Body of pancreas (tissue), 4 donors: ENCODE measurements at regions not wholly inside any gene's neighbourhood (a gene's known extent, or its start where the extent isn't known, plus 50 kb on each side); places are given as distances from the start of the nearest gene placed in this dataset.

Source experiments
- CTCF ChIP-seq, 7 experiments: fragments of 450-650 bp in 4 of 7; fragments of 200-600 bp in 3 of 7; sonication (generic) in 3 of 7; IDR thresholded peaks; one replicate each; pipeline ENCODE4 v1.5.1; 2016 to 2019; ENCODE audit warnings: antibody characterized with exemption in 7 of 7
- POLR2A ChIP-seq, 3 donors: fragments of 450-650 bp; IDR thresholded peaks; one replicate each; pipeline ENCODE4 v1.6.1; 2016; ENCODE audit warnings: antibody characterized with exemption in 3 of 3, mild to moderate bottlenecking in 2 of 3

GRCh38 chr10:3339531-3339950, 167.0 kb upstream of the PITRM1 start:
- TF ChIP-seq CTCF (IDR thresholded peaks at IDR 0.05) (no peak), POLR2A (IDR thresholded peaks at IDR 0.05) (no peak)
